Right kidney (tissue), 1 donor: ENCODE measurements at regions not wholly inside any gene's neighbourhood (a gene's known extent, or its start where the extent isn't known, plus 50 kb on each side); places are given as distances from the start of the nearest gene placed in this dataset.

Experiments
- DNase-seq: peaks from one replicate; pipeline ENCODE4 v3.0.0-alpha.2; 2016

DNA sequence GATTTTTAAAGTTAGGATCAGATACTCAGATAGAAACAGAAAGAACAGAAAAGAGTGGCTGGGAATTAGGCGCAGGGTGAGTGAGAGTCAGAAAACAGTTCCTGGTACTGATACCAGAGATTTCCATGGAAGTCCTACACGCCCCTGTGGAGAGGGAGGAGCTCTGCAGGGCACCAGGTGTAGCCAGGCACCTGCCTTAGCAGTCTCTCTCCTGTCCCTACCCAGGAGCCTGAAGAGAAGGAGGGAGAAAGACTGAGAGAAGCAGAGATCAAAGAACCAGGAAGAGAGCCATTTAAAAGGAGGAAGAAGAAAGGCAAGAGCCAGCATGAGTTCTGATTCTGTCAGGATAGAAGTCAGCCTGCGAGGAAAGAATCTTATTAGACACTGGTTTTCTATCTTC is 65.0 kb downstream of the CBLN1 start:
- DNase-seq = no peak

DNA sequence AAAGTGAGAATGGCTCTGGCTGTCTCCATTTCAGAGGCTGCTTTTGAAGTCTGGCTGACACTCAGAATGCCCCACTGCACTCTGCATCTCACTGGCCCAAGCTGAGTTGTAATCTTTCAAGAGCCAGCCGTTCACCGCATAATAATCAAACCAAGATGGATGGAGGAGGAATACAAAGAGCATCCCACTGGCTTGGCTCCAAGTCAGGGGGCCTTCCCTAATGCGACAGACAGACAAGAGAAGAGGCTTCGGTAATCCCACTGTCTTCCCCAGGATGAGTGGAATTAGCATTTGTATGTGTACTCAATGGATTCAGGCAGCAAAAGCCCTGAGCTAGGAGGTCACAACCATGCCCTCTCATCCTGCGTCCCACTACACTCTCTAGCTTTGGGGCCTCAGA is 68.0 kb downstream of the CBLN1 start:
- no peak for DNase-seq

DNA sequence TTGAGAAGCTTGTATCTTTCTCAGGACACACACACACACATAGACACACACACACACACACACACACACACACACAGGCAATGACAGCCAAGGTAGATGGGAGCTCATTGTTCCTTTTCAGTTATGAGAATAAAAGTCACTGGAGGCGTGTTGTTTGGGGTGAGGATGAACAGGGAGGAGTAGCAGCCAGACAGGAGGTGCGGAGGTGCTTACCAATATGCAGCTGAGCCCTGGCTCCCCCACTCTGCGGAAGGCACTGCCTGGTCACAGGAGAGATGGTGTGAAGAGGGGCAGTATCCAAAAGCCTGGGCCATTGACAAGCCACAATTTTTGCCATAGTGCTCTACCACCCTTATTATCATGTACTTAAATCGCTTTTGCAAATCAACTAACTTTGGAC is 77.4 kb downstream of the CBLN1 start:
- DNase-seq = no peak

DNA sequence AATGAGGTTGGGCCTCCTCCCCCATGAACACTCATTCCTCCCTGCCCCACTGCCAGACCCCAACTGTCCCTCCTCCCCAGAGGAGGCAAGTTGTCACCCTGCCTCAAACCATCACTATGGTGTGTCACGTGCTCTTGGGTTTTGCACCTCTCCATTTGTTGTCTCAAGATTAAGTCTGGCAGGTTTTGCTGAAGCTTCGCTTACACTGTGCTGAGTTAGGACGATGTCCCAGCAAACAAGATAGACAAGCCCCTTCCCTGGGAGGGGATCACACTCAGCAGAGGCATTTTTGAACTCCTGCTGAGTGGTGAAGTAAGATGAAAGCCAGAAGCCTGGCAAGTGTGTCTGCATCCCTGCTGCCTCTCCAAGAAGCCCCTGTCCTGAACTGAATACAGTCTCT is 78.3 kb downstream of the CBLN1 start:
- DNase-seq = no peak

DNA sequence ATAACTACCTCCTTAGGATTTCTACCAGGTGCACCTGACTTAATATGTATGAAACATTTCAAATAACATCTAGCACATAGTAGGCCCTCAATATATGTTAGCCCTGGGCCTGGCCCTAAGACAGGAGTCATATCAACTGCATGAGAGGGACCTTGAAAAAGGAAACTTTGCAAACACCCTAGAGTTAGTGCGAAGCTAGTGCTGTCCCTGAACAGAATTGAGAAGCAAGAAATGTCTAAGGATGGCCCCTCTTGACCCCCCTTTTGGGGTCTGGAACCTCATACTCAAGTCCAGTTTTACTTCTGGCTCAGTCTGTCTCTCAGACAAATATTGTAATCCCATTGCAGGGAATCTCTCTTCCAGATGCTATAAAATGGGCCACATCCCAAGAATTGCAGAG is 80.5 kb downstream of the CBLN1 start:
- no peak for DNase-seq

DNA sequence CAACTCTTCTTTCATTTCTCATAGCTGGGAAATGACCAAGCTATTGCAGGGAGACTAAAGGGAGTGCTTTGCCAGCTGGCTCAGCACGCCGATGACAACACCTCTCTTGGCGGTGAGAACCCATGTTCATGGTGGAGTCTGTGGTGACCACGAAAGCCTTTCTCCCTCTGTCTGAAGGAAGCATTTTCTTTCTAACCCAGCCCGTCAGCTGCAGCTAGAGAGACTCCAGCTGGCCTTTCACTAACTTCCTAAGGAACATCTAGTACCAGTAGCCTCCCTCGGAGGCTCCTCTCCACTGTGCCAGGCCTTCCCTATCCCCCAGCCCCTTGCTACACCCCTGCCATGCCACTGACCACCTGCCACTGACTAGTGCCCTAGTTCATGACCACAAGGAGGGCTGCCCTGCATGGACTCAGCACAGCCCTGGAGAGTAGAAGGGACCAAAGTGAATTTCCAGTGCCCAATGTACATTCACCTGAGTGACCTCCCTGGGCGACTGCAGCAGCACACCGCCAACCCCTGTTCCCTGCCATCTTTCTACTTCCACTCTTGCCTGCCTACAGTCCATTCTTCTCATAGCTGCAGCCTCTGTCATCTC is 81.3 kb downstream of the CBLN1 start:
- no peak for DNase-seq

DNA sequence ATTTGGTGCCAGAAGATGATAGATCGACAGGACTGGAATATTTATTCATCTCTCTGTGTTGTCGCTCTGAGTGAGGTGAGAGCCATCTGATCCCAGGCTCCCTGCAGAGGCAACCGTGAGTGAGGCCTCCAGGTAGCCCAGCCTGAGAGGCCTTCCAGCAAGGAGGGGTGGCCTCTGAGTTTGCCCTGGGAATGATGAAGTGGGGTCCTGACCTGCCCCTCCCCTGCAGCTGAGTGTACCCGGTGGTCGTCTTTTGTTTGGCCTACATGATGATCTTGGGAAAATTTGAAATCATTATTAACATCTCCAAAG is 86.4 kb downstream of the CBLN1 start:
- DNase-seq = no peak

DNA sequence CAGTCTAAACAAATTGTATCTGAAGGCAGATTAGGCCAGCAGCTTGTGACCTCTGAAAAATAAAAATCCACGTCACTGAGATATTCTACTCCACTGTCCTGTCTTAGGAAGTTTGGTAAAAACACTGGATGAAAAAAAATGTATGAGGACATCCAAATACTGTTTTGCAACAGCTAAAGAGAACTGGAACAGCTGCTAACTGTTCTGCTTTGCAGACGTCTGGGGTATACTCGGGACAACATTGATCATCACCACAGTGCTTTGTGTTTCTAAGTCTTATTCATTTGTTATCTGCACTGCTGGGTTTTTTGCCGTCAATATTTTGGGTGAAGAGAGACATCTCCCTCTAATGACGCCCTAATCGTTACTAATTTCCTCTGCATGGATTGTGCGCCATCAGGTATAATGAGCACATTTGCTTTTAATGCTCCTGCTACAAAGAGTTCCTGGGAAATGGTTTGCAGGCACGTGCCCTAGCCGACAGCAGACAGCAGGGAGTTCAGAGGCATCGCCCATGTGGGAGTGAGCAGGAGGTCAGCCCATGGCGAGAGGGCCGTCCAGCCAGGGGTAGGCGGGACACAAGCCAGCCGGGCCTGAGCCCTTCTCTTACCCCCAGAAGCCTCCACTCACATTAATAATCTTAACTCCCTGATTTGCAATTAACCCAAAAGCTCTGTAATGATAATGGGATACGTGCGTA is 87.0 kb downstream of the CBLN1 start:
- no peak for DNase-seq

DNA sequence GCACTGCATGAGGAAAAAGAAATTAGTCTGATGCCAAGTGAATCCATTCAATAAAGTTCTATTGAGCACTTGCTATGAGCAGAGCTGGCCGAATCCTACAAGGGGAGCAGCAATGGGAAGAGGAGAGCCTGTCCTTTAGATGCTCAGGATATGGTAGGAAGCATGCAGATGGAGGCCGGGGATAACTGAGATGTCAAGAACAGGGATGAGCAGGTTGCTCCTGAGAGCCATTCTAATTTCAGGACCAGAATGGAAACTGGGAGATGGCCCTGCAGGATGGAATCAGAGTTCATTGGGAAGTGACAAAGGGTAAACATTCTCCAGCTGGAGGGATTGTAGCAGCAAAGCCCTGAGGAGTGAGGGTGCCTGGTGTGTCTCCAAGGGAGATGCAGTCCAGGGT is 88.0 kb downstream of the CBLN1 start:
- no peak for DNase-seq

DNA sequence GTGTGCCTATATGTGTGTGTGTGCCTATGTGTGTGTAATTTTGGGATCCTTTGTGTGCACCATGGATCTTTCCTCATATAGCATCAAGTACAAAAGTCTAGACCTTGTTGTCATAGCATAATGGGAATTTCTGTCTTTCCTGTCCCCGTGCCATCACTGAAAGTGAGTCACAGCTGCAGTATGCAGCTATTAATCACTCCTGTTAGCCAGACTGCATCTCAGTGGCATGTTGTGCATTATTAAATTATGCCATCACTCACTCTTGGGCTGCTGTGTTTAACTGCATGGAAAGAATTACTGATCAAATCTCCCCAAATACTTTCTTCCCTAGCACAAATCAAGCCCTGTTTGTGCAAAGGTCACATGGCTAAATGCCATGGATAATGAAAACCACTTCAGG is 92.4 kb downstream of the CBLN1 start:
- DNase-seq = no peak

DNA sequence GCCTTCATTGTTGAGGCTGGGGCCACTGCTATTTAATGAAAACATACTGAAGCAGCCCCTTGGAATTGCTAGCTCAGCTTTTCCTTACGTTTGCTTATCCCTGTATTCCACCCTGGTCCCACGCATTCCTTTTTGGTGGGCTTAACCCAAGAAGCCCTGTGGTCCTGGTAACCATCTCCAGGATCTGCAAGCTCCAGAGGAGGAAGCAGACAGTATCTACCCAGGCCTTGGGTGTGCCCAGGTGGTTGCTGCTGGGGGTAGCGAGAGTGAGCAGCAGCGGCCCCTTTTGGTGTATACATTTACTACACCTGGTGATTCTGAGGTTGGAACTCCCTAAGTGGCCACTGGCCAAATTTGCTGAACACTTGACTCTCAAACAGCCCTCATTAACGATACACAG is 97.7 kb downstream of the CBLN1 start:
- DNase-seq = no peak

DNA sequence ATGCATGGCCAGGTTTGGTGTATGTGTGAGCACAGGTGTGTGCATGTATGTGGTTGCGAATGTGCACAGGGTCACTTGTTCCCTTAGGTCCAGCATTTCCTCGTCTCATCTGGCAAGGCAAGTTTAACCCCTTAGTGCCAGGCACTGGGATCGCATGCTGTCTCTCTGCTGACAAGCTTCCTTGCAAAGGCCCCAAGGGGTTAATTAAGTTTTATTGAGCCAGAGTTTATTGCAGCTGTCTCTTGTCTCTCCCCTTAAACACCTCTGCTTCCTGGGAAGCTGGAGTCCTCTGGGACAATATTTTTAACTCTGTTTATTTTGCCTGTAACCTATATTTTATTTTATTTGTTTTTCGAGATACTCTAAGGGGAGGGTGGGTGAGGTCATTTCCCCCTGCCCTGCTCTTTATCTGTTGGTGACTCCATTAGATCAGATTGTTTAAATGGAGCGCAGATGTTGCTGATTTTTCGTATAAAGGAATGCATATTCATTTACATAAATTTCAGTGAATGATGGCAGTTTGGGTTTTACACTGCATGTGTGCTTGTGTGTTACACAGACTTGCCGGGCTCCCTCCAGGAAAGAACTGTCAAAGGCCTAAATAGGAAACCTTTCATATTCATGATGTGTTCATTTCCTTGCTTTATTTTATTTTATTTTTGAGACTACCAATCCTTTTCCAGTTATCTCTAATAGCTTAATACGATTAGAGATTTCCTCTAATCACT is 99.7 kb downstream of the CBLN1 start:
- DNase-seq = no peak

DNA sequence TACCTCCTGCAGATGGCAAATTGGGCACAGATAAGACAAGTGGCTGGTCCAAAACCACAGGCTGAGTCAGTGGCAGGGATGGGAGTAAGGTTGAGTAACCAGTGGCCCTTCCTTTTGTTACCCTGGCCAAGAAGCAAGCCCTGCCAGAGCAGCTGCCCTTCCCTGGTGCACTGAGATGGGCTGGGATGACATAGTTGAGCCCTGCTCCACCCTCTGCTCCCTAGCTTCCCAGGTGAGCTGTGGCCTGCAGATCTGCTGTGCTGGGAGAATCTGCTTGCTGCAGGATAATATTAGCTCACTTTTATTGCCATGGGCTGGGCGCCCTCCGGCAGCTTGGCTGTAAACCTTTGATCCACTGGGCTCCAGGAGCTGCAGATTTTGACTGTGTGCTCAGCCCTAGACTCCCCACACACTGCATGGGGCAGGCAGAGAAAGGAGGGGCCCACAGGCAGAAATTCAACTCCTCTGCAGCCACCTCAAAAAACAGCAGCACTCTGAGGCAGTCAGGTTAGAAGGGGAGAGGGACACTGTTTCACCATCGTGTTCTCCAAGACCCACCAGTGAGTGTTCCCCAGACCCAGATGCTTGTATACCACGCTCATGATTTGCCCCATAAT is 101.8 kb downstream of the CBLN1 start:
- DNase-seq = no peak

DNA sequence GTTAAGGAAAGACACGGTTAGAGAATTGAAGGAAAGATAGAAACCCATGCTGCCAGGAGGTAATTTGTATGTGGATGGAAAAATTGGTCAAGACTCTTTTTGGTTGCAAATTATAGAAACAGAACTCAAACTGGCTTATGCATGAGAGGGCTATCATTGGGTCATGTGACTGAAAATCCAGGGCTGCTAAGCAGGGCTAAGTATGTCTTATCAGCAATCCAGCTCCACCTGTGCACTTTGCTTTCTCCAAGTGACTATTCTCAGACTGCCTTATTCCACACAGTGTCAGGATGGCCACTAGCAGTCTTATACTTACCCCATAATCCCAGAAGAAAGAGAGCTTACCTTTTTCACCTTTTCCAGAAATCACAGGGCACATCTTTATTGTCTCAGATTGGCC is 113.5 kb downstream of the CBLN1 start:
- no peak for DNase-seq

DNA sequence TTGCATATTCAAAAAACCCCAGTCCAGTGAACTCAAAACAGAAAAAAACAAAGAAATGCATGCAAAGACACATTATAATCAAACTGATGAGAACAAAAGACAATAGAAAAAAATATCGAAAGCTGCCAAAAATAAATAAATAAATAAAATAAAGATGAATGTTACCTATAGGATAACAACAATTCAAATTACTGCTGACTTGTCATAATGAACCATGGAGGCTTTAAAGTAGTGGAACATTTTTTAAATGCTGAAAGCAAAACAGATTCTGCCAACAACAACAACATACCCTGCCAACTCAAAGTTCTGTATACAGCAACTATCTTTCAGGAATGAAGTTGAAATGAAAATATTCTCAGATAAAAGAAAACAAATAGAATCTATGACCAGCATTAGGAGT is 116.6 kb downstream of the CBLN1 start:
- no peak for DNase-seq

DNA sequence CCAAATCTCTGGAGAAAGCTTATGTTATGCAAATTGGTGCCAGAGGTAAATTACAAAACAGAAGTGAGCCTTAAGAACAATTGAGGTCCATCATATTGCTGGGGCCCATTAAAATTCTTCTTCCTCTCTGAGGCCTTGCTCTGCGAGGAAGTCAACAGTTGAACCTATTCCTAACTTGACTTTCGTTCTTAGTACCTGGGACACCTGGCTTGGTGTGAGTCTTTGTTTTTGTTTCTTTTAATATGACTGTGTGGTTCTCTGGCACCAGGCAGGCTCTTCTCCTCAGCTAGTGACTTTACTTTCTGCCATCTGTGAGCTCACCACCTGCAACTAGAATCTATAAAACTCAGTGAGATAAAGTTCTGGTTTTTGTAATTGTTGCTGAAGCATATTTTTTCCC is 120.4 kb downstream of the CBLN1 start:
- DNase-seq = no peak

DNA sequence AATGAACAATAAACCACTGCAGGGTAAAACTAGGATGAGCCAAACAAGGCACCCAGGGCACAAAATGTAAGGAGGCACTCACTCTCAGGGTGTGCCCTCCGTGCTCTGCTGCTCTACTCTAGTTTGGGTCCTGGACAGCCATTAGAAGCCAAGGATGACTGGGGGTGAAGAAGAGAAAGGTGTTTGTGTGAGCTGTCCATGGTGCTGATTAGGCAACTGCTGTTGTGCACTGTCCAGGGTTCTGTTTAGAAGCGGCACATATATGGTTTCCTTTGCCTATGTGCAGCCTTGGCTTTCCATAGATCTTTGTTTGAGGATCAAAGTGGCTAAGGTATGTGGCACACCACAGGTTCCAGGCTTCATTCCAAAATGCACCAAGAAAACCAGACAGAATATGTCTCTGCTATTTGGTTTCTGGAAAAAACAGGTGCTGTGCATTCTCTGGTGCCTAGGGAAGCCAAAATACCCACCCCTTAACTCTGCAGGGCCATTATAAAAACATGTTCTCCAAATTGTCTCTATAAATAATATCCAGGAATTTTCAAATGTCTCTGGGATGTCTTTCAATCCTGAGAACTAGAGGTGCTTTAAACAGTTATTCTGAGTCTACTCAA is 123.5 kb downstream of the CBLN1 start:
- DNase-seq = peak; percentile 8

DNA sequence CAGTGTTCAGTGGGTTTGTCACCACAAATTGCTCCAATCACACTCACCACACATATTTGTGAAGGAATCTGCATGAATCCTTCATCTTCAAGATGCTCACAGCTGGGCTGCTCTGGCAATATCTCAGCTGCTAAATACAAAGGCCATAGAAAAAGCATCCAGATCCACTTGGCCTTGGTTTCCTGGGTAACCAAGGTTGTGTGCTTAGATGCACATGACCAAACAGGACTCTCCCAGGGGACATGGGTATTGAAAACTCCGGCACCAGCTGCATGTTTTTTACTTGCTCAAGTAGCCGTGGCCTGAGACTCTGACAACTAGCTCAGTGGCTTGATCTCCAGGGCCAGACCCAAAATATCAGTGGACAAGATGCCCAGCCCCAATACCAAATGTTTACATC is 131.3 kb downstream of the CBLN1 start:
- DNase-seq = no peak

DNA sequence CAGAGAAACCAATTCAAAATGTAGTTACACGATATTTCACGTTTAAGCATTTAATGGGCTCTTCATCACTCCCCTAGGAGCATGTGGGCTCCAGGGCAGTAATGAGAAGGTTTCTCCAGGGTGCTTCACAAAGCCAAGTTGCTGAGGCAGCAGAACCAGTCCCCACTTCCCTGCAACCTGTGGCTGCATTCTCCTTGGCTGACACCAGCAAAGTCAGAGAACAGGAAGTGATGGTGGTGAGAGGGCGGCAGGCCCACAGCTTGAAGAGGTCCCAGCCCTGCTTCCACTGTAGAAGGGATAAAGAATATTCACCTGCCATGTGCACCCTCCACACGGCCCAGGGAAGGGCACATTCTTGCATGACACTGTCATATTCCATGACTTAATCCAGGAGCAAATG is 133.2 kb downstream of the CBLN1 start:
- DNase-seq = no peak

DNA sequence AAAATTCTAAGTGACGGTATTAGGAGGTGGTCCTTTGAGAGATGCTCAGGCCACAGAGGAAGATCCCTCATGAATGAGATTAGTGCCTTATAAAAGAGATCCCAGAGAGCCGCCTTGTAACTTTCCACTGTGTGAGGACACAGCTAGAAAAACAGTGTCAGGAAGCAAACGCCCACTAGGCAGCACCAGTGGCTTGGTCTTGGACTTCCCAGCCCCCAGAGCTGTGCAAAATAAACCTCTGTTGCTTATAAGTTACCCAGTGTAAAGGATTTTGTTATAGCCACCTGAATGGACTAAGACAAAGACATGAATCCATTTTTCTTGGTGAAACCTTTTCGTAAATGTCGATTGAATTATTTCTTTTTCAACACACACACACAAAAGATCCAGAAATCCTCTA is 141.0 kb downstream of the CBLN1 start:
- DNase-seq = no peak

DNA sequence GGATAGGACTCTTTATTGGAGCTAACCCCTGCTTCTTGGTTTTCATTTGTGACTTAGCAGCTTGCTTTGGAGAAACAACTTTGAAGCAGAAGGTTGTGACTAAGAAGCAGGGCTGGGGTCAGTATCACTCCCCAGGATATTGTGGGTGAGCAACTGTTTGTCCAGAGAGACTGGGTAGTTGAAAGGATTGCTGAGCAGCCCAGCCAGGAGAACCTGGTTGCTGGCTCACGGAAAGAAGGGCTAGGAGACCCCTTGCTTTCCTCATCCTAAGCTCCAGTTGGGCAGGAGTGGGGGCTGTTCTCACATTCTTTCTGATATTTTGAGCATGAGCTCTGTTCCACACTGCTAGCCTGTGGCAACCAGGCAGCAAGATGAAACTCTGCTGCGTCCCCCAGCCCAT is 151.2 kb downstream of the CBLN1 start:
- DNase-seq = no peak

DNA sequence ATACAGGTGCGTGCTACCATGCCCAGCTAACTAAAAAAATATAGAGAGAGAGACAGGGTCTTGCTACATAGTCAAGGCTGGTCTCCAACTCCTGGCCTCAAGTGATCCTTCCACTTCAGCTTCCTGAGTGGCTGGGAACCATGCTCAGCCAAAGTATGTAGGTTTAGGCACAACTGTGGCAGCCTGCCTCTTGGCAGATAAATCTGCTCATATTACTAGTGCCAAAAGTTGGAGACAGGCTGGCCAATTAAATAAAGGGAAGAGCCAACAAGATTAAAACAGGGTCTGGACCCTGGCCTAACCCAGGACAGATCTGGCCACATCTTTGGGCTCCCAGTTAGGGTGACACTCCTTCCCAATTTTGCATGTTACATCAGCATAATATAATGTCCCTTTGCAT is 151.7 kb downstream of the CBLN1 start:
- DNase-seq = no peak

DNA sequence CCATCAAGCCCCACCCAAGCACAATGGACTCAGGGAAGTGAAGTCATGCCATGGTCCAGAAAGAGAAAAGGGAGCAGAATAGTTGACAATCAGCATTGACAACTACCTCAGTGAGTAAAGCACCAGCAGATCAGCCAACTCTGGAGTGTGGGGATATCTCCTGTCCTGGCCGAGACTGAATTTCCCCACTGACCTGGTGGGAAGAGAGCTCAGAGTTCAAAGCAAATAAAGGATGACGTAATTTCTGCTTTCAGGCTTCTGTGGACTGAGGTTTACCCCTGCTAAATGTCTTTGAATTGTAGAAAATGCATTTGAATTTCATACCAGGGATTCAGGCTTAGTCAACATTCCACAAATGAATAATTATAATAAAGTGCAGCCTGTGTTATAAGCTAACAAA is 152.9 kb downstream of the CBLN1 start:
- no peak for DNase-seq
